ENCODE measurements at regions not wholly inside any gene's neighbourhood (a gene's known extent, or its start where the extent isn't known, plus 50 kb on each side); places are given as distances from the start of the nearest gene placed in this dataset.

GRCh38 chr1:195594322-195594721 lies 1013.9 kb downstream of the KCNT2 start:
- BruUV-seq (replicated peaks) = no TSS peak
- intact Hi-C loops (cut with micrococcal nuclease) = no loop called here
- TF ChIP-seq CTCF (IDR thresholded peaks at IDR 0.05; ENCODE audit: unreplicated experiment) = no peak

GRCh38 chr1:195591917-195592672 lies 1016.1 kb downstream of the KCNT2 start:
- DNase-seq (ENCODE audit: unreplicated experiment) = peak; percentile 83
- Mint-ChIP-seq H3K4me1 (ENCODE audit: insufficient read depth, unreplicated experiment) (peaks cover 13% of the 10 kb centered on the region), H3K36me3 (ENCODE audit: insufficient read depth, unreplicated experiment) (no peaks in the 10 kb centered on the region), H3K27me3 (ENCODE audit: insufficient read depth, unreplicated experiment) (no peaks in the 10 kb centered on the region), H3K4me3 (ENCODE audit: unreplicated experiment) (peak overlapping the region; percentile 54), H3K9me3 (ENCODE audit: unreplicated experiment) (peaks cover 18% of the 10 kb centered on the region), H3K27ac (ENCODE audit: low read depth, unreplicated experiment) (peak overlapping the region; percentile 95)
- no TSS peak for BruUV-seq (replicated peaks)
- POLR2A ChIA-PET = interaction anchor here (0.8 to 1.0 kb wide), 2 partner anchors 28 to 72 kb away, joined by 4 to 5 read pairs; no protein-coding TSS in a partner anchor
- CTCF ChIA-PET = no interaction called here
- intact Hi-C loops (cut with micrococcal nuclease) = no loop called here
- no peak for TF ChIP-seq CTCF (IDR thresholded peaks at IDR 0.05; ENCODE audit: unreplicated experiment)

More at GRCh38 chr1:195594322-195594721, 1013.9 kb downstream of the KCNT2 start:
- H3K9me3 Mint-ChIP-seq (ENCODE audit: unreplicated experiment) = no peaks in the 10 kb centered on the region
- peaks cover 13% of the 10 kb centered on the region for H3K4me1 Mint-ChIP-seq (ENCODE audit: insufficient read depth, unreplicated experiment)
- DNase-seq (ENCODE audit: unreplicated experiment) = no peak
- H3K27ac Mint-ChIP-seq (ENCODE audit: low read depth, unreplicated experiment) = no peak overlapping the region
- no peak overlapping the region for H3K4me3 Mint-ChIP-seq (ENCODE audit: unreplicated experiment)
- H3K36me3 Mint-ChIP-seq (ENCODE audit: insufficient read depth, unreplicated experiment) = no peaks in the 10 kb centered on the region
- CTCF ChIA-PET = interaction anchor here (0.8 kb wide), 1 partner anchor 44 kb away, joined by 3 read pairs; no protein-coding TSS in a partner anchor
- POLR2A ChIA-PET = interaction anchor here (0.8 to 0.9 kb wide), 3 partner anchors 53 to 1345 kb away, joined by 3 to 5 read pairs (median 3); no protein-coding TSS in a partner anchor
- H3K27me3 Mint-ChIP-seq (ENCODE audit: insufficient read depth, unreplicated experiment) = no peaks in the 10 kb centered on the region

GRCh38 chr1:195590649-195591048 lies 1017.6 kb downstream of the KCNT2 start:
- ChIA-PET CTCF (no interaction called here), POLR2A (no interaction called here)
- TF ChIP-seq CTCF (IDR thresholded peaks at IDR 0.05; ENCODE audit: unreplicated experiment) = no peak
- DNase-seq (ENCODE audit: unreplicated experiment) = no peak
- Mint-ChIP-seq H3K4me3 (ENCODE audit: unreplicated experiment) (no peak overlapping the region), H3K4me1 (ENCODE audit: insufficient read depth, unreplicated experiment) (peaks cover 13% of the 10 kb centered on the region), H3K27me3 (ENCODE audit: insufficient read depth, unreplicated experiment) (no peaks in the 10 kb centered on the region), H3K27ac (ENCODE audit: low read depth, unreplicated experiment) (peak overlapping the region; percentile 20), H3K36me3 (ENCODE audit: insufficient read depth, unreplicated experiment) (no peaks in the 10 kb centered on the region), H3K9me3 (ENCODE audit: unreplicated experiment) (peaks cover 26% of the 10 kb centered on the region)
- intact Hi-C loops (cut with micrococcal nuclease) = no loop called here
- no TSS peak for BruUV-seq (replicated peaks)

- peak; percentile 24 for DNase-seq (ENCODE audit: unreplicated experiment)
- CTCF ChIA-PET = no interaction called here
- no peaks in the 10 kb centered on the region for H3K36me3 Mint-ChIP-seq (ENCODE audit: insufficient read depth, unreplicated experiment)
- peaks cover 37% of the 10 kb centered on the region for H3K9me3 Mint-ChIP-seq (ENCODE audit: unreplicated experiment)
- no TSS peak for BruUV-seq (replicated peaks)
- no peak for TF ChIP-seq CTCF (IDR thresholded peaks at IDR 0.05; ENCODE audit: unreplicated experiment)
- POLR2A ChIA-PET = no interaction called here
- H3K27me3 Mint-ChIP-seq (ENCODE audit: insufficient read depth, unreplicated experiment) = no peaks in the 10 kb centered on the region
- no peak overlapping the region for H3K4me3 Mint-ChIP-seq (ENCODE audit: unreplicated experiment)
- H3K4me1 Mint-ChIP-seq (ENCODE audit: insufficient read depth, unreplicated experiment) = peaks cover 5% of the 10 kb centered on the region
- H3K27ac Mint-ChIP-seq (ENCODE audit: low read depth, unreplicated experiment) = peak overlapping the region; percentile 29
- intact Hi-C loops (cut with micrococcal nuclease) = no loop called here
These were observed 1023.2 kb downstream of the KCNT2 start for GRCh38 chr1:195584870-195585624.
